ENCODE measurements at regions not wholly inside any gene's neighbourhood (a gene's known extent, or its start where the extent isn't known, plus 50 kb on each side); places are given as distances from the start of the nearest gene placed in this dataset.
A peak's percentile ranks its signal among the peaks of the same experiment; 100 is the strongest.

DNA sequence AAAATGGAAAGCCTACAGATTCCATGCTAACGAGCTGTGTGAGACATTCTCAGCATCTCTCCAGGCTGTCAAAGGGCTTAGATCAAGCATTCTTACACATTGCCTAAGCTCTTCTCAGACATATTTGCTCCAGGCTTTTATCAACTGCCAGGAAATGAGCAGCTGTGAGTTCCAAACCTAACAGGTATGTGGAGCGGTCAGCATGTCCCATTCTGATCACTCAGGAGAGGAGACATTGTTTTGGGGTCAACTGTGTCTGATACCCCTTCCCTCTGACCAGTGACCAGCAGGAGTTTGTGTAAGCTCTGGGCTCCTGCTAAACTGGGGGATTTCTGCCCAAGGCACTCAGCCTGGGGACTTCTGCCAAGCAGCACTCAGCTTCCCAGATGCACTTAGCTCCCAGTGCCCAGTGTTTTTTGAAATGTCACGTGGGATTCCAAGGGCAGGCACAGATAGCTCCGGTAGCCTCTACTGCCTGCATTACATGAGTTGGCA, 229.1 kb downstream of the SEC61B start:
- Mint-ChIP-seq H3K27me3 (peaks cover 20% of the 10 kb centered on the region), H3K4me3 (no peak overlapping the region), H3K4me1 (no peaks in the 10 kb centered on the region), H3K9me3 (no peaks in the 10 kb centered on the region), H3K27ac (no peak overlapping the region)
- ATAC-seq, result no peak
- no peak for DNase-seq

DNA sequence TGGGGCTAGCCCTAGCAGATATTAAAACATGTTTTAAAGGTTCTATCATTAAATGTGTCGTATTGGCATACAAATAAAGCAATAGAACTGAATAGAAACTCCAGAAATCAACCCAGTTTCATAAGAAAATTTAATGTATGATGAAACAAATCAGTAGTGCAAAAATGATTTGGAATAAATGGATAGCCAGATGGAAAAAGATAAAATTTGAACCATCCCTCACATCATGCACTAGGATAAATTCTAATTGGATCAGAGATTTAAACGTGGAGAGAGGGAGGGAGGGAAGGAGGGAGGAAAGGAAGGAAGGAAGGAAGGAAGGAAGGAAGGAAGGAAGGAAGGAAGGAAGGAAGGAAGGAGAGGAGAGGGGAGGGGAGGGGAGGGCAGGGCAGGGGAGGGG, 235.3 kb downstream of the SEC61B start:
- Mint-ChIP-seq H3K27me3 (peaks cover 8% of the 10 kb centered on the region), H3K4me3 (no peak overlapping the region), H3K4me1 (no peaks in the 10 kb centered on the region), H3K9me3 (no peaks in the 10 kb centered on the region), H3K27ac (no peak overlapping the region)
- no peak for ATAC-seq
- DNase-seq, result no peak

DNA sequence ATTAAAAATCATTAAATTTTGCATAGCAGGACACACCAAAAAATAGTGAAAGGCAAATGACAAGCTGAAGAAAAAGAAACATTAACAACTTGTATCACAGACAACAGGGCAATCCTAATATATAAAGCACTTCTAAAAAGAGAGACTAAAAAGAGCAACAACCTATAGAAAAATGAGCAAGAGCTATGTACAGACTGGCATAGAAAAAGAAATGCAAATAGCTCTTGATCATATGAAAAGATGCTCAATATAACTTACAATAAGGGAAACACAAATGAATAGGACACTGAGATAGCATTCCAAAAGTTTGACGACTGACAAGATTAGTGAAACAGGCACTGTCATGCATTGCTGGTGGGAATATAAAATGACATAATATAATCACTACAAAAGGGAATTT, 235.9 kb downstream of the SEC61B start:
- no peaks in the 10 kb centered on the region for H3K9me3 Mint-ChIP-seq
- DNase-seq, result no peak
- H3K27me3 Mint-ChIP-seq, result peaks cover 8% of the 10 kb centered on the region
- H3K4me1 Mint-ChIP-seq, result no peaks in the 10 kb centered on the region
- H3K27ac Mint-ChIP-seq, result peak overlapping the region in 1 of 2 donors; percentile 66
- no peak overlapping the region for H3K4me3 Mint-ChIP-seq
- no peak for ATAC-seq

DNA sequence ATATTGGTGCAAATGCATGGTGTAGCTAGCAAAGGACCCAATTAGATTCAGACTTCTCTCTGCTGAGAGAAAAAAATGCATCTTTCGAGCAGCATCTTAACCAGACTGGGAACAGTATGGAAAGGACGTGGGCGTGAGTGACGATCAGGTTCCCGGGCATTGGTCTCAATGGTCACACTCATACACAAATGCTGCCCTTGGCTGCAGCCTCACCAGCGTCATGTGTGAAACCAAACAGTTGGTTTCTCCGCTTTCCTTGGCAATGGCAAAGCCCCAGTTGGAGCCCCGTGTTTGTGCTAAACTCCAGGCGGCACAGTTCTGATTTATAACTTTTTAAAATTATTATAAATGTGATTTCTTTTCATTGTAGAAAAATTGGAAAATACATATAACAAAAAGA, 237.8 kb downstream of the SEC61B start:
- ATAC-seq (no peak), DNase-seq (no peak)
- no peak overlapping the region for H3K4me3 Mint-ChIP-seq
- no peaks in the 10 kb centered on the region for H3K9me3 Mint-ChIP-seq
- no peak overlapping the region for H3K27ac Mint-ChIP-seq
- H3K27me3 Mint-ChIP-seq, result peaks cover 8% of the 10 kb centered on the region
- H3K4me1 Mint-ChIP-seq, result no peaks in the 10 kb centered on the region

DNA sequence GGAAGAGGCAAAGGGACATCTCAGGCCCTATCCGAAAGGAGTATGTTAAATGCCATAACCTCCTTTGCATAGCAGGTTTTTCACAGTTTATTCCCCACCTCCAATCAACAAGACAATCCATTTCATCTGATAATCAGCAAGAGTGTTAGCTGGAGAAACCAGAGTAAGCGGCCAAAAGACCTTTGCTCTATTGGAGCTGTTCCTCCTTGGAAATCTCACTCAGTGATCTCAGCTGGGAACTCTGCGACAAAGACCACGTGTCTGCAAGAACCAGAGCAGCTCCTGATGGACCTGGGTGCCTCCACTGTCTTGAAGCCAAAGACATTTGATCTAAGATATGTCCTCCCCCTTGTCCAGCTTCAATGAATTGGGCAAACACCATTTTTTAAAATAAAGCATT, 241.0 kb downstream of the SEC61B start:
- Mint-ChIP-seq H3K27me3 (peaks cover 8% of the 10 kb centered on the region), H3K9me3 (no peaks in the 10 kb centered on the region), H3K27ac (peak overlapping the region in 1 of 2 donors; percentile 42), H3K4me3 (no peak overlapping the region), H3K4me1 (no peaks in the 10 kb centered on the region)
- ATAC-seq (no peak), DNase-seq (no peak)

DNA sequence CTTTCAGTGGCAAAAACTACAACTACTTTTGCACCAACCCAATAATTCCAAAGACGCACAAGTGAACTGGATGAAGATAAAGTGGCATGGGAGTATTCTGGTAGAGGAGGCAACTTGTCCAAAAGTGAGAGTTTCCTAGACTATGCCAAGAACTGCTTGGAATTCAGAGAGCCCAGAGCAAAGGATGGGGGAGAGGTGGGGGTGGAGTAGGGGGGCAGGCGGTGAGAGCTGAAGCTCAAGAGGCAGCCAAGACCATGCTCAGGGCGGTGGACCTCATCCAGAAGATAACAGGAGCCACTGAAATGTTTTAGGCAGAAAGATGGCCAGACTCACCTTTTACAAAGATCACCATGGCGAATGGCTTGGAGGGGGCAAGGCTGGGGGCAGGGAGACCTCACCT, 242.5 kb downstream of the SEC61B start:
- ATAC-seq (no peak), DNase-seq (no peak)
- Mint-ChIP-seq H3K4me1 (no peaks in the 10 kb centered on the region), H3K27me3 (peaks cover 10% of the 10 kb centered on the region), H3K9me3 (peaks cover 0 to 7% of the 10 kb centered on the region in 2 donors), H3K27ac (no peak overlapping the region), H3K4me3 (no peak overlapping the region)

DNA sequence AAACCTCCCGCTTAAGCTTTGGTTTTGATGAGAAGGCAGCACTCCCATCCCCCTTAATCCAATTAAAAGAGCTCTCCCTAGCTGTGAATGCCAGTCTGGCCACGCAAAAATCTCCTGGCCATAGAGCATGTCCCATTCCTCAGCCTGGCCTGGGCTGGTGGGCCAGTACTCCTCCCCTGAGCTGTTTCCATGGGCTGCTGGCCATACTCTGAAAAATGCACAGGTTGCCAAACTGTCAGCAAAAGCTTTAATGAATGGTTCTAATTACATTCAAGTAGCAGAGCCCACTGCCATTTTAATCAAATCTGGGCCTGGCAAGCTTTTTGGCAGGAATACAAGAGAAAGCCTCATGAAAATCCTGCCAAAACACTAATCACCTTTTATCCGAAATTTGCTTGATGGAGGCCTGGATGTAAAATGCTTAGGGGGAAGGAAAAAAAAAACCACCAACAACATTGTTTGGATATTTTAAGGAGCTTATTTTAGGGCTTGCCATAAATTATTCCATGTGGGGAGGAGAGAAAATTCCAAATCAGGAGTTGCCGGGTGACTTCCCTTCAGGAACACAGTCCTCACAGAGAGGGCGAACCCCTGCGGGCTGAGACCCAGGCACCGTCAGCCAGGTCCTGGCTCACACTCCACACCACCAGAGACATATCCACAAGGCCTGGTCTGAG, 243.3 kb downstream of the SEC61B start:
- no peak overlapping the region for H3K27ac Mint-ChIP-seq
- H3K4me1 Mint-ChIP-seq, result no peaks in the 10 kb centered on the region
- no peak for ATAC-seq
- no peak for DNase-seq
- peaks cover 7% of the 10 kb centered on the region for H3K27me3 Mint-ChIP-seq
- H3K9me3 Mint-ChIP-seq, result peaks cover 0 to 7% of the 10 kb centered on the region in 2 donors
- no peak overlapping the region for H3K4me3 Mint-ChIP-seq

DNA sequence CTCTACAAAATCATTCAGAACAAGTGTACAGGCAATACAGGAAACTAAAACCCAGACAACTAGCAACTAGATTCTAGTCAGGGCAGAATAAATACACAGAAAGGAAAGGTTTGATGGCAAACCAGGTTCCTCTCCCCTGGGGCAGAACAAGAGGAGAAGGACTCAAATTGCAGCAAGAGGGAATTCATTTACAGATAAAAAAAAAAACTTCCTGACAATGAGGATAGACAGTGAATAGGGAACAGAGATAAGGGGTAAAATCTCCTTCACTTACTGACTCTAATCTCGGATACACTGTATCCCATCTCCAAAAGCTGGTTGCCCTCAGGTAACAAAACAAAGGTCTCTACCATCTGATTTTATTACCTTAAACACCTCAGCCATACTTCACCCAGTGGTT, 244.0 kb downstream of the SEC61B start:
- H3K4me3 Mint-ChIP-seq, result no peak overlapping the region
- no peak overlapping the region for H3K27ac Mint-ChIP-seq
- DNase-seq (no peak), ATAC-seq (no peak)
- H3K27me3 Mint-ChIP-seq, result peaks cover 10% of the 10 kb centered on the region
- no peaks in the 10 kb centered on the region for H3K4me1 Mint-ChIP-seq
- peaks cover 0 to 7% of the 10 kb centered on the region in 2 donors for H3K9me3 Mint-ChIP-seq

DNA sequence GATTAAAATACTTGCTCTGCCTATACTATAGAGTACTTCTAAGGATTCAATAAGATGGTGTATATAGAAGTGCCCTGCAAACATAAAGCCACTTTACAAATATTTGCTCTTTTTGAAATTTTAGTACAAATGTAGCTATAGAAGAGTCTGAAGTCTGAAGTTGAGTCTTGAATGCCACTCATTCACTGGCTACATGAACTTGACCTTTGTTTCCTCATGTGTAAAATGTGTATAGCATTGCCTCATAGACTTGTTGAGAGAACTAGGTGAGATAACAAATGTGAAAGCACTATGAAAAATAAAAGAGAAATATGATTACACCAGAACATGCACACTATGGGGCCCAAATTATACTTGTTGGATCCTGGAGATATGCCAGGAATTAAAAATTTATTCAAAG, 244.7 kb downstream of the SEC61B start:
- no peak for DNase-seq
- Mint-ChIP-seq H3K9me3 (peaks cover 0 to 7% of the 10 kb centered on the region in 2 donors), H3K27me3 (peaks cover 17% of the 10 kb centered on the region), H3K4me1 (no peaks in the 10 kb centered on the region), H3K27ac (no peak overlapping the region), H3K4me3 (no peak overlapping the region)
- ATAC-seq, result no peak

DNA sequence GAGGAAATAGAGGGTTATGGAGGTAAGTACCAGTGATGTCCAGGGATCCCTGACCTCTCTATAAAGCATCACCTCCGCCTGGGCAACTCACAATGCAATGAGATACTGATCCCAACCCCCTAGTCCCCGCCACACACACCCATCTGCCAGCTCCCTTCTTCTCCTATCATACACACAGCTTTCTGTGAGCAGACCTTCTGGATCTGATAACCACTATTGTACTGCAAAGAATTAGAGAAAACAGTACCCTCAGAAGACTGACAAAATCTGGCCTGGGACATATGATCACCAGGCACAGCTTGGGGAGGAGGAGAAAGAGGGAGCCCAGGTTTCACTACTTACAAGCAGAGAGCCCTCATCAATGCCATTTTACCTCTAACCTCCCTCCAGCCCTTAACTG, 249.0 kb downstream of the SEC61B start:
- no peak overlapping the region for H3K4me3 Mint-ChIP-seq
- DNase-seq (no peak), ATAC-seq (no peak)
- H3K4me1 Mint-ChIP-seq, result no peaks in the 10 kb centered on the region
- no peak overlapping the region for H3K27ac Mint-ChIP-seq
- peaks cover 0 to 7% of the 10 kb centered on the region in 2 donors for H3K9me3 Mint-ChIP-seq
- H3K27me3 Mint-ChIP-seq, result peaks cover 37% of the 10 kb centered on the region

DNA sequence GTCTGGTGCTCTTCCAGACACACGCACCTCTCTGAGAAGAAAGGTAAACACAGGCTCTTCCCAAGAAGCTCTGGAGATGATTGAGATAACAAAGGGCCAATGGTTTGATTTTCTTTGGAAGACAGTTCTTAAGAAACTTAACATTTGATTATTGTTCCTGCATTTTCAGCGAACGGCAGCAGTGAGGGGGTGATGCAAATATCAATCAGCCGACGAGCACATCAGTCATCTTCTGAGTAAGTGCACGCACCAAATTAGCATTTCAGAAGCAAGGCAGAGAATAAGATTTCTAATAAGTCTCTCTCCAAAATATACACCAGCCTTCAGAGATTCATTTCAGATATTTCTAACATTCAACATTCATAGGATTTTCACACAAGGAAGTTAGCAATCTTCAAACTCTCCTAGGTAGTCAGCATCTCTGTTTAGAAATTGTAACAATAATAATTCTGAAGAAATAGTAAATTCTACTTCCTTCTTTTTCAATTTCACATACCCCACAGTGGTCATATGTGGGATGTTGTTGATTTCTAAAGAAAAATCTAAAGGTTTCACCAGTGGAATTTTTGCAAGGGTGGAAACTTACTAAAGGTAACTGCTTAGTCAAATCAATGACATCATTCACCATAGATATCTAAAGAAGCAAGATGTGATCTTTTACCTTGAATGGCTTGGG, 250.3 kb downstream of the SEC61B start:
- no peaks in the 10 kb centered on the region for H3K4me1 Mint-ChIP-seq
- H3K27ac Mint-ChIP-seq, result peak overlapping the region in 1 of 2 donors; percentile 5

DNA sequence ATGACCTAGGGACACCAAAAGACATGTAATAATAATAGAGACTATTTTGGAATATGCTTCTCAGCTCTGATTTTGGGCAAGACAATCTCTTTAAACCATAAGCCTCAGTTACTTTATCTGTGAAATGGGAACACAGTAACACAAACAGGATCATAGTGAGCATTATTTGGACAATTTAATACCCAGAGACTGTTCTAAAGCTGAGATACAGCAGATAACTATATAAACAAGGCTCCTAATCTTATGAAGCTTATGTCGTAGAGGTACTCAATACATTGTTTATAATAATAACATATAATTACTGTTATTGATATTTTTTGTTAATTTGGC, 250.8 kb downstream of the SEC61B start:
- no peak for ATAC-seq
- Mint-ChIP-seq H3K27me3 (peaks cover 45% of the 10 kb centered on the region), H3K9me3 (peaks cover 0 to 7% of the 10 kb centered on the region in 2 donors), H3K4me1 (no peaks in the 10 kb centered on the region), H3K4me3 (no peak overlapping the region), H3K27ac (no peak overlapping the region)
- no peak for DNase-seq

More for the DNA sequence above, 250.3 kb downstream of the SEC61B start:
- no peak for ATAC-seq
- H3K9me3 Mint-ChIP-seq, result peaks cover 0 to 7% of the 10 kb centered on the region in 2 donors
- H3K27me3 Mint-ChIP-seq, result peaks cover 45% of the 10 kb centered on the region
- no peak for DNase-seq
- H3K4me3 Mint-ChIP-seq, result no peak overlapping the region

DNA sequence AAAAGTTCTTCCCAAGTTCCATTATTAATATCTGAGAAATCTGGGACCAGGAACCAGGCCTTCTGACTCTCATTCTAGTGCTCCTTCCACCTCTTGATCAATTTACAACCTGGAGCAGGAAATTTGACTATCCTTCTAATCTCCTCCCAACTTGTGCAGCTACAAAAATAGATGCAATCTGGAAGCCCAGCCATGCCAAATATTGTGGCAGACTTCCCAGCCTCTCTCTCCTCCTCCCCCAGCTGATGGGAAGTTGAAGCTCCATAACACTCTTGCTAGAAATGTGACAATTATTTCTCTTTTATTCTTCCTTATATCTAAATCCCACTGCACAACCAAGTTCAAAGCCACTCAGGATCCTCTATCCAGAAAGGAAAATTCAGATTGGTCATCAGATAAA, 252.1 kb downstream of the SEC61B start:
- H3K27ac Mint-ChIP-seq, result no peak overlapping the region
- H3K27me3 Mint-ChIP-seq, result peaks cover 38% of the 10 kb centered on the region

DNA sequence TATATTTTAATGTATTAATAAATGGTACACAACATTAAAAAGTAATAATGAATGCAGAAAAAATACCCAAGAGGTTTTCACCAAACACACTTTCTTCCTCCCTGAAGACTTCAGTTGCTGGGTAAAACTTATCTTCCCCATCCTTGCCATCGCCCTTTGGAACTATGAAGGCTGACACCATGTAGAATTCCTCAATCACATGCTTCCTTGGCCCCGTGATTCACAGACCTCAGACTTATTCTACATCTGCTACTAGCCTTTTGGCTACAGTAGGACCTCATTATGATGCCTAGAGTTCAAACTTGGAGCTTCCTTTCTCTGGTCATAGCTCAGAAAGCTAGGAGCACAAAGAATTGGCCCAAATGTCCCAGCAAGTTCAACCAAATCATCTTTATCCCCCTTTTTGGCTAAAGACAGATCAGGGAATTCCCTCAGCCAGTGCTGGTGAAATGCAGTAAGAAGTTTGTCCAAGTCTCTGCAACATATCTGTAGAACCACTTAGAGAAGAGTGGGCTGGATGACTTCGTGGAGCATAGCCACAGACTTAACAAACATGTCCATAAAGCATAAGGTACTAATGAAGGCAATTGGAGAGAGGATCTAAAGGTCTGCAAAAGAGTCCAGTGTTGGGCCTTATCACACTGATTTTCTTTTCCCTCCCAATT, 253.5 kb downstream of the SEC61B start:
- Mint-ChIP-seq H3K27me3 (peaks cover 38% of the 10 kb centered on the region), H3K9me3 (no peaks in the 10 kb centered on the region), H3K27ac (no peak overlapping the region), H3K4me1 (no peaks in the 10 kb centered on the region), H3K4me3 (no peak overlapping the region)
- DNase-seq (no peak), ATAC-seq (no peak)

More for the DNA sequence above, 252.1 kb downstream of the SEC61B start:
- H3K4me3 Mint-ChIP-seq, result no peak overlapping the region
- DNase-seq, result no peak
- peaks cover 0 to 1% of the 10 kb centered on the region in 2 donors for H3K9me3 Mint-ChIP-seq
- no peaks in the 10 kb centered on the region for H3K4me1 Mint-ChIP-seq
- ATAC-seq, result no peak

DNA sequence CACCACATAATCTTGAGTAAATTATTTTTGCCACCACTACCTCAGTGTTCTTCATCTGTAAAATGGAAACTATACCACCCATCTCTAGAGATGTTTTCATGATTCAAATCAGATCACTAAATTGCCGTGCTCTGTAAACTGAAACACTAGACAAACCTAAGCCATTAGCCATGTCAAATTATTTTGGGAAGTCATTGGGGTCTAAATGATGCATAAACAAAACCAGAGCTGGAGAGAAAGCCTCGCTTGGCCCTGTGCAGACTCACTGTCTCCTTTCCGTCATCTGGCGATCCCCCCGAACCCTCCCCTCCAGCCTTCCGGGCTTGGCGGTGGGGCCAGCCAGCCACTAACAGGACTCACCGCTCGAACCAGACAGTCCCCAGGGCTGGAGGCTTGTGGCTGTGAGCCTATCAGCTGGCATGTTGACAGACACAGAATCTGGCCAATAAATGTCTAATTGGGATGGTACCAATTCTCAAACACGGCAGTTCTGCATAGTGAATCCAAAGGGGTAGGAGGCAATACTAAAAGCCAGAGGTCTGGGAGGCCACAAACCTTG, 256.5 kb downstream of the SEC61B start:
- Mint-ChIP-seq H3K9me3 (no peaks in the 10 kb centered on the region), H3K27ac (no peak overlapping the region), H3K27me3 (peaks cover 31% of the 10 kb centered on the region), H3K4me3 (no peak overlapping the region), H3K4me1 (no peaks in the 10 kb centered on the region)
- DNase-seq (no peak), ATAC-seq (no peak)

DNA sequence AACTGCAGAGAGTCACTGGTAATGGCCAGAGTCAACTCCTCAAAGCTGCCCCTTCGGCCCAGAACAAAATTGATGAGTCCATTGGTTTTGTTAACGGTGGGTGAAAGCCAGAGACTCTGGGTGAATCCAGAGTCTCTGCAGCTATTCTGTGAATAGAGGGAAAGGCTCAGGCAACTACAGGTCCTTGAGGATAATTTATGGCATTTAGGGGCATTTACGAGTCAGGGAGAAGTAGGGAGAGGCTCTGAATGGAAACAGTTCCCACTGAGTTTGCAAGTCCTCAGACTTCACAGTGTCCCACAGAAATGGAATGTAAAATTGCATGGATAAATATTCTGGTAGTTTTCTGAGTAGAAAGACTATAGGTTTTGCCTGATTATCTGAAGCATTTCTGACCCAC, 257.8 kb downstream of the SEC61B start:
- no peak overlapping the region for H3K27ac Mint-ChIP-seq
- H3K4me1 Mint-ChIP-seq, result no peaks in the 10 kb centered on the region
- no peak overlapping the region for H3K4me3 Mint-ChIP-seq
- no peaks in the 10 kb centered on the region for H3K9me3 Mint-ChIP-seq
- ATAC-seq (no peak), DNase-seq (no peak)
- H3K27me3 Mint-ChIP-seq, result peaks cover 23% of the 10 kb centered on the region
